NCI-H1105 (cell line): ENCODE measurements at regions not wholly inside any gene's neighbourhood (a gene's known extent, or its start where the extent isn't known, plus 50 kb on each side); places are given as distances from the start of the nearest gene placed in this dataset.

Experiments used
- DNase-seq: peaks from one replicate; lab custom pipeline; 2025; lab: John Stamatoyannopoulos, UW

GRCh38 chr14:73800970-73801515, 50.6 kb upstream of the PTGR2 start:
- no peak for DNase-seq

- no peak for DNase-seq
Measured at GRCh38 chr14:73797543-73798265, 53.9 kb upstream of the PTGR2 start.

GRCh38 chr14:73796893-73797542, 54.6 kb upstream of the PTGR2 start:
- DNase-seq = no peak

GRCh38 chr14:73796415-73796814, 55.2 kb upstream of the PTGR2 start:
- no peak for DNase-seq

GRCh38 chr14:73795974-73796373, 55.7 kb upstream of the PTGR2 start:
- no peak for DNase-seq

GRCh38 chr14:73795466-73795865, 56.2 kb upstream of the PTGR2 start:
- no peak for DNase-seq

GRCh38 chr14:73794146-73794545, 57.5 kb upstream of the PTGR2 start:
- no peak for DNase-seq

GRCh38 chr14:73792481-73792880, 59.1 kb upstream of the PTGR2 start:
- DNase-seq = no peak

- no peak for DNase-seq
Measured at GRCh38 chr14:73789989-73790581, 61.5 kb upstream of the PTGR2 start.

GRCh38 chr14:73788701-73789551, 62.7 kb upstream of the PTGR2 start:
- DNase-seq = no peak

GRCh38 chr14:73788317-73788598, 63.4 kb upstream of the PTGR2 start:
- DNase-seq = no peak

GRCh38 chr14:73787486-73788316, 63.9 kb upstream of the PTGR2 start:
- DNase-seq = no peak

GRCh38 chr14:73786636-73787485, 64.8 kb upstream of the PTGR2 start:
- DNase-seq = no peak

- DNase-seq = no peak
Measured at GRCh38 chr14:73785834-73786635, 65.6 kb upstream of the PTGR2 start.

GRCh38 chr14:73785336-73785833, 66.2 kb upstream of the PTGR2 start:
- no peak for DNase-seq

GRCh38 chr14:73784988-73785313, 66.7 kb upstream of the PTGR2 start:
- DNase-seq = no peak

- DNase-seq = no peak
Measured at GRCh38 chr14:73784181-73784987, 67.2 kb upstream of the PTGR2 start.

- DNase-seq = no peak
Measured at GRCh38 chr14:73783107-73783727, 68.4 kb upstream of the PTGR2 start.
